GM23338 (cell line): ENCODE measurements at regions not wholly inside any gene's neighbourhood (a gene's known extent, or its start where the extent isn't known, plus 50 kb on each side); places are given as distances from the start of the nearest gene placed in this dataset.

ENCODE experiments used
- ATAC-seq: fragments of 200-7000 bp; cut with Tn5 transposase; 3 replicates; pipeline ENCODE4 v1.9.1; 2020
- DNase-seq: peaks from one replicate; pipeline ENCODE4 v3.0.0-alpha.2; 2015; ENCODE audit warnings: low spot score
- H2AFZ ChIP-seq: fragments of 200-600 bp; sonication (generic); 2 replicates; pipeline ENCODE4 v1.8.0; 2016; ENCODE audit warnings: antibody characterized with exemption, mild to moderate bottlenecking, moderate library complexity
- H3F3A ChIP-seq: fragments of 200-600 bp; sonication (generic); replicated peaks from 2 replicates; pipeline ENCODE4 v1.8.0; 2017; ENCODE audit warnings: antibody characterized with exemption, mixed run types, low read depth
- H3K27ac ChIP-seq: fragments of 200-600 bp; sonication (generic); 2 replicates; pipeline ENCODE4 v1.6.1; 2016; ENCODE audit warnings: low read depth
- H3K27me3 ChIP-seq: fragments of 200-600 bp; sonication (generic); 2 replicates; pipeline ENCODE4 v1.8.0; 2016; ENCODE audit warnings: mild to moderate bottlenecking, mixed run types, moderate library complexity; ENCODE audit not compliant: insufficient read depth
- H3K36me3 ChIP-seq: fragments of 200-600 bp; sonication (generic); 2 replicates; pipeline ENCODE4 v1.8.0; 2016; ENCODE audit warnings: mild to moderate bottlenecking; ENCODE audit not compliant: insufficient read depth
- H3K4me1 ChIP-seq: fragments of 200-600 bp; sonication (generic); 2 replicates; pipeline ENCODE4 v1.8.0; 2016; ENCODE audit warnings: mild to moderate bottlenecking, moderate library complexity; ENCODE audit not compliant: insufficient read depth
- H3K4me2 ChIP-seq: fragments of 200-600 bp; sonication (generic); 2 replicates; pipeline ENCODE4 v1.7.1; 2017; ENCODE audit warnings: mixed run types
- H3K4me3 ChIP-seq: fragments of 200-600 bp; sonication (generic); 2 replicates; pipeline ENCODE4 v1.6.1; 2016; ENCODE audit warnings: mixed run types
- H3K79me2 ChIP-seq: fragments of 200-600 bp; sonication (generic); replicated peaks from 2 replicates; pipeline ENCODE4 v1.8.0; 2017; ENCODE audit warnings: mild to moderate bottlenecking; ENCODE audit not compliant: insufficient read depth
- H3K9me2 ChIP-seq: fragments of 200-600 bp; sonication (generic); 2 replicates; pipeline ENCODE4 v1.8.0; 2017; ENCODE audit not compliant: insufficient read depth
- H4K20me1 ChIP-seq: fragments of 200-600 bp; sonication (generic); replicated peaks from 2 replicates; pipeline ENCODE4 v1.8.0; 2017; ENCODE audit warnings: mild to moderate bottlenecking; ENCODE audit not compliant: insufficient read depth
- H3K27ac Mint-ChIP-seq: 2 replicates; pipeline ENCODE4 v1.8.0; 2020; ENCODE audit warnings: inconsistent platforms, mild to moderate bottlenecking, moderate library complexity, mixed read lengths
- H3K27me3 Mint-ChIP-seq: 3 replicates; pipeline ENCODE4 v1.8.0; 2022; ENCODE audit warnings: low read depth, mild to moderate bottlenecking, moderate library complexity, mixed read lengths, inconsistent platforms; ENCODE audit not compliant: insufficient read depth, poor library complexity
- H3K36me3 Mint-ChIP-seq: 3 replicates; pipeline ENCODE4 v1.8.0; 2021; ENCODE audit warnings: low read depth, mild to moderate bottlenecking, inconsistent platforms, moderate library complexity, mixed read lengths
- H3K4me1 Mint-ChIP-seq: 3 replicates; pipeline ENCODE4 v1.8.0; 2020; ENCODE audit warnings: mild to moderate bottlenecking, inconsistent platforms, mixed read lengths
- H3K4me3 Mint-ChIP-seq: 3 replicates; pipeline ENCODE4 v1.8.0; 2021; ENCODE audit warnings: moderate library complexity, mild to moderate bottlenecking, inconsistent platforms, mixed read lengths
- H3K9me3 Mint-ChIP-seq: 3 replicates; pipeline ENCODE4 v1.8.0; 2020; ENCODE audit warnings: moderate library complexity, mild to moderate bottlenecking, inconsistent platforms, mixed read lengths
- EZH2 ChIP-seq: fragments of 200-600 bp; sonication (generic); IDR thresholded peaks from one replicate; pipeline ENCODE4 v1.8.0; 2017; ENCODE audit warnings: antibody characterized with exemption, mild to moderate bottlenecking, low read depth; ENCODE audit not compliant: unreplicated experiment
- JUNB ChIP-seq: IDR thresholded peaks from one replicate; pipeline ENCODE4 v1.6.1; 2016; ENCODE audit warnings: antibody characterized with exemption; ENCODE audit not compliant: unreplicated experiment
- NANOG ChIP-seq: IDR thresholded peaks from 2 replicates; pipeline ENCODE4 v1.6.1; 2016; ENCODE audit warnings: antibody characterized with exemption, borderline replicate concordance
- POLR2AphosphoS5 ChIP-seq: IDR thresholded peaks from 2 replicates; pipeline ENCODE4 v1.6.1; 2016; ENCODE audit warnings: antibody characterized with exemption, low read depth
- STAT1 ChIP-seq: IDR thresholded peaks from one replicate; pipeline ENCODE4 v1.6.1; 2016; ENCODE audit warnings: antibody characterized with exemption; ENCODE audit not compliant: unreplicated experiment
- ZNF114 ChIP-seq: fragments of 250-450 bp; sonication (Bioruptor Pico); IDR thresholded peaks from 2 replicates; pipeline ENCODE4 v1.5.0; 2020; ENCODE audit warnings: mild to moderate bottlenecking, moderate library complexity
- TF ChIP-seq, protein P1 (sequence below): fragments of 250-450 bp; sonication (Bioruptor Pico); IDR thresholded peaks from 2 replicates; pipeline ENCODE4 v1.5.0; 2020; ENCODE audit warnings: mild to moderate bottlenecking, moderate library complexity
- TF ChIP-seq, protein P2 (sequence below), 2 experiments: fragments of 200-600 bp in 1 of 2; sonication (generic) in 1 of 2; conservative IDR thresholded peaks; 2 replicates each; pipeline versions ENCODE4 v1.5.1 to v1.6.1; 2016 to 2017; ENCODE audit warnings: antibody characterized with exemption in 2 of 2, low read depth in 2 of 2, mild to moderate bottlenecking in 2 of 2, moderate library complexity in 1 of 2
- TF ChIP-seq, protein P3 (sequence below): IDR thresholded peaks from one replicate; pipeline ENCODE4 v1.6.1; 2018; ENCODE audit warnings: antibody characterized with exemption; ENCODE audit not compliant: unreplicated experiment
- TF ChIP-seq, protein P4 (sequence below): IDR thresholded peaks from 2 replicates; pipeline ENCODE4 v1.6.1; 2016; ENCODE audit warnings: antibody characterized with exemption

DNA sequence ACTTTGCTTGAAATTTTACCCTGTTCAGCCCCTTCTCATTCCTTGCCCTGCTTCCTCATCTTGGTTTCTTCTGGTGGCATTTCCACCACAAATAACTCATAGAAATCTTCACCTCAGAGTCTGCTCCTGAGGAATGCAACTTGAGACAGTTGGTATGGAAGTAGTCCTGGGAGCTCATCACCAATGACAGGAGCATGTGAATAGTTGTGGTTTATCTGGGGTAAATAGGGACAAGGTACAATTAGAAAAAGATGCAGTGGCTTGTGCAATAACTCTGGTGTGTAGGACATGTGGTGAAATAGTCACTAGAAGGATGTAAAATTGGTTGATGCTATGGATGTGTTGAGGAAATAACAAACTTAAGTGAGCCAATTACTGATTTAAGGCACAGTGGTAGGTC lies 72.7 kb upstream of the CHRNA7 start:
- no peak overlapping the region for H3K27ac Mint-ChIP-seq
- no peaks in the 10 kb centered on the region; the same call in 2 of the 3 replicates for H3K4me1 Mint-ChIP-seq
- H3F3A ChIP-seq: no peaks in the 10 kb centered on the region
- no peaks in the 10 kb centered on the region for H4K20me1 ChIP-seq
- H3K4me2 ChIP-seq: no peak overlapping the region
- no peaks in the 10 kb centered on the region for H3K79me2 ChIP-seq
- no peak overlapping the region for H3K4me3 Mint-ChIP-seq
- no peak for ATAC-seq
- no peaks in the 10 kb centered on the region for H3K4me1 ChIP-seq
- H3K36me3 Mint-ChIP-seq: peaks cover 7% of the 10 kb centered on the region
- no peaks in the 10 kb centered on the region for H3K36me3 ChIP-seq
- TF ChIP-seq EZH2 (no peak), ZNF114 (CRISPR knock-in tag) (no peak), JUNB (no peak), STAT1 (no peak), NANOG (no peak), POLR2AphosphoS5 (no peak)
- TF ChIP-seq, protein P1, sequence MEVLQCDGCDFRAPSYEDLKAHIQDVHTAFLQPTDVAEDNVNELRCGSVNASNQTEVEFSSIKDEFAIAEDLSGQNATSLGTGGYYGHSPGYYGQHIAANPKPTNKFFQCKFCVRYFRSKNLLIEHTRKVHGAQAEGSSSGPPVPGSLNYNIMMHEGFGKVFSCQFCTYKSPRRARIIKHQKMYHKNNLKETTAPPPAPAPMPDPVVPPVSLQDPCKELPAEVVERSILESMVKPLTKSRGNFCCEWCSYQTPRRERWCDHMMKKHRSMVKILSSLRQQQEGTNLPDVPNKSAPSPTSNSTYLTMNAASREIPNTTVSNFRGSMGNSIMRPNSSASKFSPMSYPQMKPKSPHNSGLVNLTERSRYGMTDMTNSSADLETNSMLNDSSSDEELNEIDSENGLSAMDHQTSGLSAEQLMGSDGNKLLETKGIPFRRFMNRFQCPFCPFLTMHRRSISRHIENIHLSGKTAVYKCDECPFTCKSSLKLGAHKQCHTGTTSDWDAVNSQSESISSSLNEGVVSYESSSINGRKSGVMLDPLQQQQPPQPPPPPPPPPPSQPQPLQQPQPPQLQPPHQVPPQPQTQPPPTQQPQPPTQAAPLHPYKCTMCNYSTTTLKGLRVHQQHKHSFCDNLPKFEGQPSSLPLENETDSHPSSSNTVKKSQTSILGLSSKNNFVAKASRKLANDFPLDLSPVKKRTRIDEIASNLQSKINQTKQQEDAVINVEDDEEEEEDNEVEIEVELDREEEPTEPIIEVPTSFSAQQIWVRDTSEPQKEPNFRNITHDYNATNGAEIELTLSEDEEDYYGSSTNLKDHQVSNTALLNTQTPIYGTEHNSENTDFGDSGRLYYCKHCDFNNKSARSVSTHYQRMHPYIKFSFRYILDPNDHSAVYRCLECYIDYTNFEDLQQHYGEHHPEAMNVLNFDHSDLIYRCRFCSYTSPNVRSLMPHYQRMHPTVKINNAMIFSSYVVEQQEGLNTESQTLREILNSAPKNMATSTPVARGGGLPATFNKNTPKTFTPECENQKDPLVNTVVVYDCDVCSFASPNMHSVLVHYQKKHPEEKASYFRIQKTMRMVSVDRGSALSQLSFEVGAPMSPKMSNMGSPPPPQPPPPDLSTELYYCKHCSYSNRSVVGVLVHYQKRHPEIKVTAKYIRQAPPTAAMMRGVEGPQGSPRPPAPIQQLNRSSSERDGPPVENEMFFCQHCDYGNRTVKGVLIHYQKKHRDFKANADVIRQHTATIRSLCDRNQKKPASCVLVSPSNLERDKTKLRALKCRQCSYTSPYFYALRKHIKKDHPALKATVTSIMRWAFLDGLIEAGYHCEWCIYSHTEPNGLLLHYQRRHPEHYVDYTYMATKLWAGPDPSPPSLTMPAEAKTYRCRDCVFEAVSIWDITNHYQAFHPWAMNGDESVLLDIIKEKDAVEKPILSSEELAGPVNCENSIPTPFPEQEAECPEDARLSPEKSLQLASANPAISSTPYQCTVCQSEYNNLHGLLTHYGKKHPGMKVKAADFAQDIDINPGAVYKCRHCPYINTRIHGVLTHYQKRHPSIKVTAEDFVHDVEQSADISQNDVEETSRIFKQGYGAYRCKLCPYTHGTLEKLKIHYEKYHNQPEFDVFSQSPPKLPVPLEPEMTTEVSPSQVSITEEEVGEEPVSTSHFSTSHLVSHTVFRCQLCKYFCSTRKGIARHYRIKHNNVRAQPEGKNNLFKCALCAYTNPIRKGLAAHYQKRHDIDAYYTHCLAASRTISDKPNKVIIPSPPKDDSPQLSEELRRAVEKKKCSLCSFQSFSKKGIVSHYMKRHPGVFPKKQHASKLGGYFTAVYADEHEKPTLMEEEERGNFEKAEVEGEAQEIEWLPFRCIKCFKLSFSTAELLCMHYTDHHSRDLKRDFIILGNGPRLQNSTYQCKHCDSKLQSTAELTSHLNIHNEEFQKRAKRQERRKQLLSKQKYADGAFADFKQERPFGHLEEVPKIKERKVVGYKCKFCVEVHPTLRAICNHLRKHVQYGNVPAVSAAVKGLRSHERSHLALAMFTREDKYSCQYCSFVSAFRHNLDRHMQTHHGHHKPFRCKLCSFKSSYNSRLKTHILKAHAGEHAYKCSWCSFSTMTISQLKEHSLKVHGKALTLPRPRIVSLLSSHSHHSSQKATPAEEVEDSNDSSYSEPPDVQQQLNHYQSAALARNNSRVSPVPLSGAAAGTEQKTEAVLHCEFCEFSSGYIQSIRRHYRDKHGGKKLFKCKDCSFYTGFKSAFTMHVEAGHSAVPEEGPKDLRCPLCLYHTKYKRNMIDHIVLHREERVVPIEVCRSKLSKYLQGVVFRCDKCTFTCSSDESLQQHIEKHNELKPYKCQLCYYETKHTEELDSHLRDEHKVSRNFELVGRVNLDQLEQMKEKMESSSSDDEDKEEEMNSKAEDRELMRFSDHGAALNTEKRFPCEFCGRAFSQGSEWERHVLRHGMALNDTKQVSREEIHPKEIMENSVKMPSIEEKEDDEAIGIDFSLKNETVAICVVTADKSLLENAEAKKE (CRISPR knock-in tag): no peak
- TF ChIP-seq, protein P2, sequence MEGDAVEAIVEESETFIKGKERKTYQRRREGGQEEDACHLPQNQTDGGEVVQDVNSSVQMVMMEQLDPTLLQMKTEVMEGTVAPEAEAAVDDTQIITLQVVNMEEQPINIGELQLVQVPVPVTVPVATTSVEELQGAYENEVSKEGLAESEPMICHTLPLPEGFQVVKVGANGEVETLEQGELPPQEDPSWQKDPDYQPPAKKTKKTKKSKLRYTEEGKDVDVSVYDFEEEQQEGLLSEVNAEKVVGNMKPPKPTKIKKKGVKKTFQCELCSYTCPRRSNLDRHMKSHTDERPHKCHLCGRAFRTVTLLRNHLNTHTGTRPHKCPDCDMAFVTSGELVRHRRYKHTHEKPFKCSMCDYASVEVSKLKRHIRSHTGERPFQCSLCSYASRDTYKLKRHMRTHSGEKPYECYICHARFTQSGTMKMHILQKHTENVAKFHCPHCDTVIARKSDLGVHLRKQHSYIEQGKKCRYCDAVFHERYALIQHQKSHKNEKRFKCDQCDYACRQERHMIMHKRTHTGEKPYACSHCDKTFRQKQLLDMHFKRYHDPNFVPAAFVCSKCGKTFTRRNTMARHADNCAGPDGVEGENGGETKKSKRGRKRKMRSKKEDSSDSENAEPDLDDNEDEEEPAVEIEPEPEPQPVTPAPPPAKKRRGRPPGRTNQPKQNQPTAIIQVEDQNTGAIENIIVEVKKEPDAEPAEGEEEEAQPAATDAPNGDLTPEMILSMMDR (conservative IDR thresholded peaks at IDR 0.05; ENCODE audit: low read depth in 2 of 2): no peak
- TF ChIP-seq, protein P3, sequence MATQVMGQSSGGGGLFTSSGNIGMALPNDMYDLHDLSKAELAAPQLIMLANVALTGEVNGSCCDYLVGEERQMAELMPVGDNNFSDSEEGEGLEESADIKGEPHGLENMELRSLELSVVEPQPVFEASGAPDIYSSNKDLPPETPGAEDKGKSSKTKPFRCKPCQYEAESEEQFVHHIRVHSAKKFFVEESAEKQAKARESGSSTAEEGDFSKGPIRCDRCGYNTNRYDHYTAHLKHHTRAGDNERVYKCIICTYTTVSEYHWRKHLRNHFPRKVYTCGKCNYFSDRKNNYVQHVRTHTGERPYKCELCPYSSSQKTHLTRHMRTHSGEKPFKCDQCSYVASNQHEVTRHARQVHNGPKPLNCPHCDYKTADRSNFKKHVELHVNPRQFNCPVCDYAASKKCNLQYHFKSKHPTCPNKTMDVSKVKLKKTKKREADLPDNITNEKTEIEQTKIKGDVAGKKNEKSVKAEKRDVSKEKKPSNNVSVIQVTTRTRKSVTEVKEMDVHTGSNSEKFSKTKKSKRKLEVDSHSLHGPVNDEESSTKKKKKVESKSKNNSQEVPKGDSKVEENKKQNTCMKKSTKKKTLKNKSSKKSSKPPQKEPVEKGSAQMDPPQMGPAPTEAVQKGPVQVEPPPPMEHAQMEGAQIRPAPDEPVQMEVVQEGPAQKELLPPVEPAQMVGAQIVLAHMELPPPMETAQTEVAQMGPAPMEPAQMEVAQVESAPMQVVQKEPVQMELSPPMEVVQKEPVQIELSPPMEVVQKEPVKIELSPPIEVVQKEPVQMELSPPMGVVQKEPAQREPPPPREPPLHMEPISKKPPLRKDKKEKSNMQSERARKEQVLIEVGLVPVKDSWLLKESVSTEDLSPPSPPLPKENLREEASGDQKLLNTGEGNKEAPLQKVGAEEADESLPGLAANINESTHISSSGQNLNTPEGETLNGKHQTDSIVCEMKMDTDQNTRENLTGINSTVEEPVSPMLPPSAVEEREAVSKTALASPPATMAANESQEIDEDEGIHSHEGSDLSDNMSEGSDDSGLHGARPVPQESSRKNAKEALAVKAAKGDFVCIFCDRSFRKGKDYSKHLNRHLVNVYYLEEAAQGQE: no peak
- TF ChIP-seq, protein P4, sequence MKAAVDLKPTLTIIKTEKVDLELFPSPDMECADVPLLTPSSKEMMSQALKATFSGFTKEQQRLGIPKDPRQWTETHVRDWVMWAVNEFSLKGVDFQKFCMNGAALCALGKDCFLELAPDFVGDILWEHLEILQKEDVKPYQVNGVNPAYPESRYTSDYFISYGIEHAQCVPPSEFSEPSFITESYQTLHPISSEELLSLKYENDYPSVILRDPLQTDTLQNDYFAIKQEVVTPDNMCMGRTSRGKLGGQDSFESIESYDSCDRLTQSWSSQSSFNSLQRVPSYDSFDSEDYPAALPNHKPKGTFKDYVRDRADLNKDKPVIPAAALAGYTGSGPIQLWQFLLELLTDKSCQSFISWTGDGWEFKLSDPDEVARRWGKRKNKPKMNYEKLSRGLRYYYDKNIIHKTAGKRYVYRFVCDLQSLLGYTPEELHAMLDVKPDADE: no peak
- DNase-seq: no peak
- peaks cover 49% of the 10 kb centered on the region for H3K9me3 Mint-ChIP-seq
- no peaks in the 10 kb centered on the region for H3K27me3 Mint-ChIP-seq
- no peak overlapping the region for H2AFZ ChIP-seq
- H3K9me2 ChIP-seq: no peaks in the 10 kb centered on the region
- H3K27ac ChIP-seq: no peak overlapping the region
- no peak overlapping the region for H3K4me3 ChIP-seq
- H3K27me3 ChIP-seq: no peaks in the 10 kb centered on the region
